HG03060 (cell line): ENCODE measurements at regions not wholly inside any gene's neighbourhood (a gene's known extent, or its start where the extent isn't known, plus 50 kb on each side); places are given as distances from the start of the nearest gene placed in this dataset.
A peak's percentile ranks its signal among the peaks of the same experiment; 100 is the strongest.

Experiments
- ATAC-seq: cut with Tn5 transposase; IDR thresholded peaks from one replicate; pipeline ENCODE4 v1.9.1; 2021; ENCODE audit warnings: low read depth, moderate number of reproducible peaks; ENCODE audit not compliant: unreplicated experiment

DNA sequence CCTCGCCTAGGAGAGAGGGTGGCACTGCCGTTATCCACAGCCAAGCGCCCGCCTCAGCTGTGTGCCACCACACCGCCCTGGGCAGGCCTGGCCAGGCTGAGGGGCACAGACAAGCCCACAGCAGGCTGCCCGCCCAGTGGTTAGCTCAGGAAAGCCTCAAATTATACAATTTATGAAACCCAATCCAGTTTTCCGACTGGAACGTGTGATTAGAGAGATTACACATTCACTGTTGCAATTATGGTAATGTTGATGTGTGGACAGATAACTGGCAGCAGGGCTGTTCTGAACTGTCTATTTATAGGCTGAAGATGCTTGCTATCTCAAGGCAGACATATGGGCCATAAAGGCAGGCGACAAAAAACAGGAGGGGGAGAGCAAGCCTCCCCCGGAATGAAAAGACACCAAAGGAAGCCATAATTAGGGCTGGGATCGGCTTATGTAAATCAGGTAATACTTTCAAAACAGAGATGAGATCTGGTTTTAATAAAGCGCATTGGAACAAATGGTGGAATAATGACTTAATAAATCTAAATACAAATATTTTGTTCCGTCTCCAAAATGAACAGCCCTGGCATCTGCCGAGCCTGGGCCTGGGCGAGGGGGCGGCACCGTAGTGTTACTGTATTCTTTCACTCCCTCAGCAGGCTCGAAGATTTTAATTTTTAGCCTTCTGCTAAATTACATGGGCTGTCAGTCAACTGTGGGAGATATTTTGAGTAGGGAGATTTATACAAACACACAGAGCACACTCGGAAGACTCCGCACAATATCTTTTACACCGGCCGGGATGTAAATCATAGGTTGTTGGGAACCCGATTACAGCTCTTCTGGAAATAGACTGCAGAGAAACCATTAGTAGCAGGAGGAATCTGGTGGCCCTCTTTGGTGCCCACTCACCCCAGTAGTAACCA is 103.1 kb upstream of the TLE3 start:
- ATAC-seq = no peak

DNA sequence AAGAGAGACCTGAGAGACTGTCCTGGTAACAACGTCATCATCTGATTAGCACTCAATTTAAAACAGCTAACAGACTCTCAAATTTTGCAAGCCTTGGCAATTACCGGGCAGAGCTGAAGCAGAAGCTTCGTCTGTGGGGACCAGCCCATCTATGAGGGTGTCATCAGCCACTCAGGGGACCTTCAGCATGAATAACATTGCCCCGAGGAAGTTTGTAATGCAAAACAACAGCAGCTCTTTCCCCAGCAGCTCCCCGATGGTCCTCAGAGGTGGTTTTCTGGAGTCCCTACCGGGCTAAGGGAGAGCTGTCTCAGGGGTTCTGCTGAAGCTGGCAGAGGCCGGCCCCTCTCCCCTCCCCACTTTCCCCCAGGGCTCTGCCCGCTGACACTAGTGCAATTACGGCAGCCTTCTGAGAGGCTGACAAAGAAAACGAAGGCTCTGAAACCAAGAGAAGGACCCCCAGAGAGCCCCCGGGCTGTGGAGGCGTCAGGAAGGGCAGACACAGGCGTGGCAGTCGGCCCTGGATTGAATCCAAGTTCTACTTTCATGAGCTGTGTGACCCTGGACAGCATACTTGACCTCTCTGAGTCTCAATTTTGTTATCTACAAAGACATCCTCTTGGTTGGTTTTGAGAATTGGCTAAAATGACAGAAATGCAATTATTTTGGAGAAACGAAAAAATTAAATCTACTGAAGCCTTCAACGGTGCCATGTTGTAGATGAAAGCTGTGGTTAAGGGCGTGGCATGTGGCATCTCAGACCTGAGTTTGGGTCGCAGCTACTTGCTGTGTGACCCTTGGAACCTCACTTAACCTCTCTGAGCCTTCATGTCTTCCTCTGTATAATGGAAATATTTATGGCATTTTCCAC is 102.1 kb upstream of the TLE3 start:
- no peak for ATAC-seq

- no peak for ATAC-seq
These were observed 101.4 kb upstream of the TLE3 start for GRCh38 chr15:70199124-70199482.

DNA sequence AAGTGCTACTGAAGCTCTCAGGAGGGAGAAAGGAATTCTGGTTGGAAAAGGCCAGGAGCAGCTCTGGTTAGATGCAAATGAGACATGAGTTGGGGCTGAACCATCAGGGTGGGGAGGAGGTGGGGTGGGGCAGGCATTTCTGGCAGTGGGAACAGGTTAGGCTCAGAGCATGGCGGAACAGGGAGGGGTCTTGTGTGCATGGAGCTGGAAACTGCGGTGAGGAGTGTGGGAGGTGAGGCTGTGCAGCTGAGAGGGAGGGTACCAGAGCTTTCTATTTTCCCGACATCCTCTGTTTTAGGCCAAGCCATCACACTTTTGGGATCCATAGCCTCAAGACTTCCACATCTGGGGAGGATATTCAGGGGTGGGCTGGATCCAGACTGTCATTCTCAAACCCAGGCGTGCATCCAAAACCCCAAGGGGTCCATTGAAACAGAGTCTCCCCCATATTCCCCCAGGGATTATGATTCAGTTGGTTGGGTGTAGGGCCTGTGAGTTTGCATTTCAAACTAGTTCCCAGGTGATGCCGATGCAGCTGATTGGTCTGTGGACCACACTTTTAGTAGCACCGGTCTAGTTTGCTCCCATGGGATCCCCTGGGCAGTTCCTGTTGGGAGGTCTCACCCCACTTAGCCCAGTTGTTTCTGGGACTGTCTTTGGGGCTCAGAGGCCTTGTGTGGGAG is 100.9 kb upstream of the TLE3 start:
- ATAC-seq = no peak

GRCh38 chr15:70197945-70198361 is 100.2 kb upstream of the TLE3 start:
- ATAC-seq = no peak

GRCh38 chr15:70197318-70197944 is 99.7 kb upstream of the TLE3 start:
- no peak for ATAC-seq

GRCh38 chr15:70196372-70197316 is 98.9 kb upstream of the TLE3 start:
- peak; percentile 63 for ATAC-seq

- no peak for ATAC-seq
These were observed 98.0 kb upstream of the TLE3 start for GRCh38 chr15:70195587-70196305.

DNA sequence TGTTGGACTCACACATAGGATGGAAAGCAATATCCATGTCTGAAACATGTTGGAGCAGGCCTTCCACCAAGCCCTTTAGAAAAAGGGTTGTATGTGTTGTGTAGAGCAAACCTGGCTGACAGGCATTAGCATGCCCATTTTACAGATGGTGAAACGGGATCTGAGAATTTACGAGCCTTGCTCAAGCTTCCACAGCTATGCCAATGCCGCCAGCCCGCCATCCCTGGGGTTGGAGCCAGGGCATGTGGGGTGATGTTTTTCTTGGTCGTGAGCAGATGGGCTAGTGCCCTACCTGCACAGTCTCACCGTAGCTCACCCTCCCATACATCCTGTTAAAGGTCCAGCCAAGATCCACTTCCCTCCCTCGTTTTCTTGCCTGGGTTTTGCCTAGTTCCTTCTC is 97.5 kb upstream of the TLE3 start:
- ATAC-seq = no peak

- ATAC-seq = no peak
These were observed 96.5 kb upstream of the TLE3 start for GRCh38 chr15:70194266-70194665.

DNA sequence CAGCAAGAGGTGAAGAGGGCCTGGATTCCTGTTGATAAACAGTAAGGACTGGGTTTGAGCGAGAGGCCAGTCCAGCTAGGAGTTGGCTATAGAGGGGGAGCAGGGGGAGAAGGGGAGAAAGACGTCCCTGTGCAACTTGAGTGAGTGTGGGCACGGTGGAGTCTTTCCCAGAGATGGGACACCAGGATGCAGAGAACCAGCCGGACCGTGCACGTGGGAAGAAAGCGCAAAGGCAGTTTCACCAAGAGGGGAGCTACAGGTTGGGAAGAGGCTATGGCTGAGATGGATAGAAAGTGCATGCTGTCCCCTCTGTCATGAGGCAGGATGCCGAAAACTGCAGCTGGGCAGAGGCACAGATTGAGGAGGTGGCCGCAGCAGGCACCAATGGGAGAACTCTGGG is 96.0 kb upstream of the TLE3 start:
- no peak for ATAC-seq

DNA sequence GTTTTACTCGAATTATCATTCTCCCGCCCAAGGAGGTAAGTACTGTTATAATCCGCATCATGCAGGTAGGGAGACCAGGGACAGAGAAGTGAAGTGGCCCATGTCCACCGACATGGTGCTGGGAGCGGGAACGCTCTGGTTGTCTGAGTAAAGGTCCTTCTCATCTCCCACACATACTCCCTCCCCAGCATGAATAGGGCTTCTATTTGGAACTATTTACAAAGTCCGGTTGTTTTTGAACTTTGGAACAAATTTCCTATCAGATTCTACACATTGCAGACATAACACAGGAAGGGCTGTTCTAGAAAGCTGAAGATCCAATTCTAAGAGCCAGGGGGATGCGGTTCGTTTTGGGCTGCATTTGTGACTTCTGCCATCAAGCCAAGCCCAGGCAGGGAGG is 94.8 kb upstream of the TLE3 start:
- no peak for ATAC-seq

GRCh38 chr15:70192041-70192440 is 94.3 kb upstream of the TLE3 start:
- no peak for ATAC-seq

GRCh38 chr15:70190965-70191364 is 93.2 kb upstream of the TLE3 start:
- ATAC-seq = no peak

- no peak for ATAC-seq
These were observed 92.3 kb upstream of the TLE3 start for GRCh38 chr15:70189826-70190695.

DNA sequence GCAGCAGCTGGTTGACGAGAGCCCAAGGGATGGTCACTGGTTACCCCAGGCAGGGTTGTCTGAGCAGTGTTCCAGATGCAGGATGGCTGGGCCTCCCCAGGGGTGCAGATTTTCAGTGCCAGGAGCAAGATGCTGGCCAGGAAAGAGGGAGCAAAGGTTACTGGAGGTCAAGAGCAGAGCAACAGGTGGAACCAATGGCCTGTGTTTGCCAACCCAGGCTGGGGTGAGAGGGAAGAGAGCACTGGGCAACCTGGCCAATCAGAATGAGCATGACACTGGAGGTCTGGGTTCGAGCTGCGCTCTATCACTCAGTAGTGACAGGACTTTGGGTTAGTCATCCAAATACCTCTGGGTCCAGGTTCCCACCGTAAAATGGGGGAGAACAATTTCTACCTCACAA is 90.6 kb upstream of the TLE3 start:
- no peak for ATAC-seq

GRCh38 chr15:70187331-70187730 is 89.6 kb upstream of the TLE3 start:
- no peak for ATAC-seq

DNA sequence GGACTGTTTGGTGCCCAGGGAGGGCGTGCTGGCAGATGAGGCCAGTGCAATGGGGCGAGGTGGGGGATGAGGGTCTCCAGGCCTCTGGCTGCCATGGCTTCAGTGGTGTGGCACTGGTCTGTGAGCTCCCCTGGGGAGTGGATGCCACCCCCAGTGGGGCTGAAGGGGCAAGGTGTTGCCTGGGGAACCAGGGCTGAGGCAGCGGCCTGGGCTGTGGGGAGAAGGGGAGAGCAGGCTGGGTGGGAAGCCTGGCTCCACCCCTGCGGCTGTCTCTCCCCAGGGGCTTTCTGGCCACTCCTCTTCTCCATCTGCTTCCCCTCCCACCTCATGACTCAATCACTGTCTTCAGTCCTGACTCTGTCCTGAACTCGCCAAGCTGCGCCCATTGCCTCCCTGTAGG is 88.4 kb upstream of the TLE3 start:
- no peak for ATAC-seq
